WERI-Rb-1 (cell line): ENCODE measurements at regions not wholly inside any gene's neighbourhood (a gene's known extent, or its start where the extent isn't known, plus 50 kb on each side); places are given as distances from the start of the nearest gene placed in this dataset.

Experiments used
- DNase-seq: peaks from one replicate; pipeline ENCODE4 v3.0.0-alpha.2; 2020
- H3K27ac ChIP-seq: fragments of 250-450 bp; sonication (Bioruptor Pico); 2 replicates; pipeline ENCODE4 v1.5.1; 2020; ENCODE audit warnings: mild to moderate bottlenecking, moderate library complexity
- H3K27me3 ChIP-seq: fragments of 250-450 bp; sonication (Bioruptor Pico); 2 replicates; pipeline ENCODE4 v1.5.1; 2021; ENCODE audit warnings: mild to moderate bottlenecking, low read depth, moderate library complexity; ENCODE audit not compliant: insufficient read depth, severe bottlenecking
- H3K36me3 ChIP-seq: fragments of 250-450 bp; sonication (Bioruptor Pico); 2 replicates; pipeline ENCODE4 v1.5.1; 2020; ENCODE audit warnings: mild to moderate bottlenecking, moderate library complexity
- H3K4me3 ChIP-seq: 2 replicates; pipeline ENCODE4 v1.5.1; 2011; ENCODE audit warnings: low read depth, mild to moderate bottlenecking, control low read depth, low read length
- H3K9me3 ChIP-seq: fragments of 250-450 bp; sonication (Bioruptor Pico); 2 replicates; pipeline ENCODE4 v1.5.1; 2021; ENCODE audit warnings: mild to moderate bottlenecking, moderate library complexity; ENCODE audit not compliant: severe bottlenecking
- TF ChIP-seq, protein P1 (sequence below): IDR thresholded peaks from 2 replicates; pipeline ENCODE4 v1.5.1; 2011; ENCODE audit warnings: low read depth, mild to moderate bottlenecking, control low read depth, inconsistent platforms, low read length

DNA sequence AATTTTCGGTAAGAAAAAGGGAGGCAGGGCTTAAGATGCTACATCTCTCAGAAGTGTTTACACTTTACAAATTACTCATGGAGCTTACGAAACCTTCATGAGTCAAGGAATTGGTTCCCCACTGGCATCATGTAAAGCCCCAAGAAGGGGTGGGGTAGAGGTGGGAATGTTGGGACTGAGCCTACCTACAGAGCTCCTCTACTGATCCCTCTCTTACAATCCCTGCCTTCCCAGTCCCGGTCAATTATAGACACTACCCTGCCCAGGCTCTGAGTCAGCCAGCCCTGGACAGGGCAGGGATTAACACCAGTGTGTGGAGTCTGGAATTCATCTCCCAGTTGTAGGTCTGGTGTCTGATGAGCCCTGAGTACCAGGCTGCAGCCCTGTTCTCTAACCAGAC, 248.9 kb downstream of the PAX3 start:
- no peak overlapping the region for H3K4me3 ChIP-seq
- no peak overlapping the region for H3K27ac ChIP-seq
- H3K9me3 ChIP-seq, result no peaks in the 10 kb centered on the region
- no peak for DNase-seq
- no peaks in the 10 kb centered on the region for H3K27me3 ChIP-seq
- TF ChIP-seq, protein P1, sequence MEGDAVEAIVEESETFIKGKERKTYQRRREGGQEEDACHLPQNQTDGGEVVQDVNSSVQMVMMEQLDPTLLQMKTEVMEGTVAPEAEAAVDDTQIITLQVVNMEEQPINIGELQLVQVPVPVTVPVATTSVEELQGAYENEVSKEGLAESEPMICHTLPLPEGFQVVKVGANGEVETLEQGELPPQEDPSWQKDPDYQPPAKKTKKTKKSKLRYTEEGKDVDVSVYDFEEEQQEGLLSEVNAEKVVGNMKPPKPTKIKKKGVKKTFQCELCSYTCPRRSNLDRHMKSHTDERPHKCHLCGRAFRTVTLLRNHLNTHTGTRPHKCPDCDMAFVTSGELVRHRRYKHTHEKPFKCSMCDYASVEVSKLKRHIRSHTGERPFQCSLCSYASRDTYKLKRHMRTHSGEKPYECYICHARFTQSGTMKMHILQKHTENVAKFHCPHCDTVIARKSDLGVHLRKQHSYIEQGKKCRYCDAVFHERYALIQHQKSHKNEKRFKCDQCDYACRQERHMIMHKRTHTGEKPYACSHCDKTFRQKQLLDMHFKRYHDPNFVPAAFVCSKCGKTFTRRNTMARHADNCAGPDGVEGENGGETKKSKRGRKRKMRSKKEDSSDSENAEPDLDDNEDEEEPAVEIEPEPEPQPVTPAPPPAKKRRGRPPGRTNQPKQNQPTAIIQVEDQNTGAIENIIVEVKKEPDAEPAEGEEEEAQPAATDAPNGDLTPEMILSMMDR, result no peak
- H3K36me3 ChIP-seq, result no peaks in the 10 kb centered on the region

DNA sequence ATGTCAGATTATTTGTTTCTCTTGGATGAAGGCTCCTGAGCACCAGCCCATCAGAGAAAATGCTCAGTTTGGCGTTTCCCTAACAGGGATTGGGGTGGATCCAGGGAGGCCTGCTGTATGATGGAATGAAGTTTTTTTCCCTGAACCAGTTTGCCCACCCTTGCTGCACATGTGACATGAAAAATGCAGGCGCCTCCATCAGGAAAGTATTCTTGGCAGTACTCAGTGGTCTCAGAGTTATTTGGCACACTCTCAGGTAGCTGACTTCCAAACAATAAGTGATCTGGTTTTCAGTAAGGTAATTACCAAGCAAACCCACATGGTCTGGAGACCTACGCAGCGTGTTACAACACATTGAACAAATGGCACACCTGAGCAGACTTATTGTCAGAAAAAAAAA, 254.9 kb downstream of the PAX3 start:
- no peak overlapping the region for H3K4me3 ChIP-seq
- TF ChIP-seq, protein P1, result no peak
- no peaks in the 10 kb centered on the region for H3K9me3 ChIP-seq
- no peaks in the 10 kb centered on the region for H3K36me3 ChIP-seq
- no peak overlapping the region for H3K27ac ChIP-seq
- DNase-seq, result no peak
- H3K27me3 ChIP-seq, result no peaks in the 10 kb centered on the region

- no peak for DNase-seq
- Histone ChIP-seq H3K9me3 (no peaks in the 10 kb centered on the region), H3K27me3 (no peaks in the 10 kb centered on the region), H3K4me3 (no peak overlapping the region), H3K36me3 (no peaks in the 10 kb centered on the region), H3K27ac (no peak overlapping the region)
- TF ChIP-seq, protein P1, result no peak
These were observed 256.1 kb downstream of the PAX3 start for GRCh38 chr2:222042666-222043065.

GRCh38 chr2:222040333-222040732, 258.5 kb downstream of the PAX3 start:
- Histone ChIP-seq H3K9me3 (no peaks in the 10 kb centered on the region), H3K36me3 (no peaks in the 10 kb centered on the region), H3K27ac (no peak overlapping the region), H3K27me3 (no peaks in the 10 kb centered on the region), H3K4me3 (no peak overlapping the region)
- TF ChIP-seq, protein P1, result no peak
- no peak for DNase-seq

GRCh38 chr2:222039821-222040220, 259.0 kb downstream of the PAX3 start:
- Histone ChIP-seq H3K4me3 (no peak overlapping the region), H3K27ac (no peak overlapping the region)
- TF ChIP-seq, protein P1, result no peak

GRCh38 chr2:222038067-222038802, 260.6 kb downstream of the PAX3 start:
- H3K27me3 ChIP-seq, result no peaks in the 10 kb centered on the region
- no peaks in the 10 kb centered on the region for H3K9me3 ChIP-seq
- H3K4me3 ChIP-seq, result no peak overlapping the region
- no peaks in the 10 kb centered on the region for H3K36me3 ChIP-seq
- no peak for DNase-seq
- H3K27ac ChIP-seq, result no peak overlapping the region
- TF ChIP-seq, protein P1, result 0 out of 2 replicates have a peak, but pooled peaks have one; percentile 3

More at GRCh38 chr2:222039821-222040220, 259.0 kb downstream of the PAX3 start:
- Histone ChIP-seq H3K36me3 (no peaks in the 10 kb centered on the region), H3K27me3 (no peaks in the 10 kb centered on the region), H3K9me3 (no peaks in the 10 kb centered on the region)
- no peak for DNase-seq
